AG09319 (cell line): ENCODE measurements at regions not wholly inside any gene's neighbourhood (a gene's known extent, or its start where the extent isn't known, plus 50 kb on each side); places are given as distances from the start of the nearest gene placed in this dataset.

ENCODE experiments used
- DNase-seq: peaks from one replicate; pipeline ENCODE4 v3.0.0-alpha.2; 2010; ENCODE audit warnings: low read depth; ENCODE audit errors: extremely low read depth
- TF ChIP-seq, protein P1 (sequence below): IDR thresholded peaks from 2 replicates; pipeline ENCODE4 v1.5.1; 2011; ENCODE audit warnings: low read depth, mild to moderate bottlenecking, inconsistent platforms, low read length, moderate library complexity

DNA sequence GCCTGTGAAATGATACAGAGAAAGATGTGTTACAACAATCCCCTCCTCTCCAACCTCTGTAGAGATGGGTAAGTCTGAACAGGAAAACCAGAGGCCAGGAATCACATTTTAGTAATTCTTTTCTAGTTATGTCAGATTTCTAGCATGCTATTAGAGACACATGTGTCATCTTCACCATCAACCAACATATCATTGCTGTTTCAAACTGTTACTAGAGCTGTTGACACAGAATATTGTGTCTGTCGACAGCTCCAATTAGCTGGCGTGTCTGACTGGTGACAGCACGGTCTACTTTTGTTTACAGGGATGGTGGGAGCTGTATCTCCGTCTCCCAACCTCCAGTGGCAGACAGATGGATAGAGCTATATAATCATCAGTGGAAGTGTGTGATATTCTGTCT is 393.2 kb downstream of the SOX2 start:
- no peak for DNase-seq
- TF ChIP-seq, protein P1, sequence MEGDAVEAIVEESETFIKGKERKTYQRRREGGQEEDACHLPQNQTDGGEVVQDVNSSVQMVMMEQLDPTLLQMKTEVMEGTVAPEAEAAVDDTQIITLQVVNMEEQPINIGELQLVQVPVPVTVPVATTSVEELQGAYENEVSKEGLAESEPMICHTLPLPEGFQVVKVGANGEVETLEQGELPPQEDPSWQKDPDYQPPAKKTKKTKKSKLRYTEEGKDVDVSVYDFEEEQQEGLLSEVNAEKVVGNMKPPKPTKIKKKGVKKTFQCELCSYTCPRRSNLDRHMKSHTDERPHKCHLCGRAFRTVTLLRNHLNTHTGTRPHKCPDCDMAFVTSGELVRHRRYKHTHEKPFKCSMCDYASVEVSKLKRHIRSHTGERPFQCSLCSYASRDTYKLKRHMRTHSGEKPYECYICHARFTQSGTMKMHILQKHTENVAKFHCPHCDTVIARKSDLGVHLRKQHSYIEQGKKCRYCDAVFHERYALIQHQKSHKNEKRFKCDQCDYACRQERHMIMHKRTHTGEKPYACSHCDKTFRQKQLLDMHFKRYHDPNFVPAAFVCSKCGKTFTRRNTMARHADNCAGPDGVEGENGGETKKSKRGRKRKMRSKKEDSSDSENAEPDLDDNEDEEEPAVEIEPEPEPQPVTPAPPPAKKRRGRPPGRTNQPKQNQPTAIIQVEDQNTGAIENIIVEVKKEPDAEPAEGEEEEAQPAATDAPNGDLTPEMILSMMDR, result no peak

DNA sequence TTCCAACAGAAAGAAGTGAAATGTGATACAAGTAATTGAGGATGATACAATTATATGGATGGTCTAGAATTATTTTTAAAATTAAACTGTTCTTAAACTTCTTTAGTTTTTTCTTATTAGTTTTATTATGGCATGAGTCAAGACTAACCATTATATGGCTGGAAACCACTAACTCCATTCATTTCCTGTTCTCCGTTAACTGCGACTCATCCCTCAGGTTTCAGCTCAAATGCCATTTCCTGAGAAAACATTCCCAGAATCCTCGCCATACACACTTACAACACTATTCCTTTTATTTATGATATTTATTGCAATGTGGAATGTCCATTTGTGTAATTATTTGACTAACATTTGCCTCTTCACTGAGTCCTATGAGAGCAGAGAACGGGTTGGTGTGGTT is 394.1 kb downstream of the SOX2 start:
- no peak for DNase-seq
- TF ChIP-seq, protein P1, result no peak

DNA sequence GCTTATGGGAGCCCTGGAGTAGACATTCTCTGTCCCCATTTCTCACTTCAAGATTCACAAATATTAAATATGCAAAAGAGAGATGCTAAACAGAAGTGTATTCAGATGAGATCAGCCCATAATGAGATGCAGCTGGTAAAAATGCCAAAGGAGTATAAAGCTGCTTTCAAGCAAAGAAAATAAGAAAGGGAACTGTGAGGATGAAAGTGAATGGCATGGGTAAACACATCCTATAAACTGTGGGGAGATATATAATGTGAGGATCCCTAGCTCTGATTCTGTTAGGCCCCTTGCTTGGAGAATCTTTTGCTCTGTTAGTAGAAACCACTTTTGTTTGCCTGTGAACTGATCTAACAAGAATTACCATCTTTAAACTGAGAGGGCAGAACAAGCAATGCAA is 396.6 kb downstream of the SOX2 start:
- no peak for DNase-seq
- TF ChIP-seq, protein P1, result no peak

DNA sequence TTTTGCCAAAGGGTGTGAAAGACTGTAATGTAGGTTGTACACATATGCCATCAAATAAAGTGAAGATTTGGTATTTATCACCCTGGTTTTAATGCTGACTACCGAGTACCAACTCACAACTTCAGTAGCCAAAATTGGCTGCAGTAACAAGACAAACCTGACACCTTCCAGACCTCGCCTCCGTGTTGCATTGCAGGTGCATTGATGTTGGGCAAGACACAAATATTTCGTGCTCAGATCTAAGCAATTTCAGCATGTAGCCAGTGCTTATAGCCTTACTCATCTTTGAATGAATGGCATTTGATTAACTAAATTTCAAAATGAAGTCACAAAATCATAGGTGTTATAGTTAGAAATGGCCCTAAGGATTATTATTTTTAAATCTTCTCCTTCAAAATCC is 400.2 kb downstream of the SOX2 start:
- TF ChIP-seq, protein P1, result no peak
- DNase-seq, result no peak

DNA sequence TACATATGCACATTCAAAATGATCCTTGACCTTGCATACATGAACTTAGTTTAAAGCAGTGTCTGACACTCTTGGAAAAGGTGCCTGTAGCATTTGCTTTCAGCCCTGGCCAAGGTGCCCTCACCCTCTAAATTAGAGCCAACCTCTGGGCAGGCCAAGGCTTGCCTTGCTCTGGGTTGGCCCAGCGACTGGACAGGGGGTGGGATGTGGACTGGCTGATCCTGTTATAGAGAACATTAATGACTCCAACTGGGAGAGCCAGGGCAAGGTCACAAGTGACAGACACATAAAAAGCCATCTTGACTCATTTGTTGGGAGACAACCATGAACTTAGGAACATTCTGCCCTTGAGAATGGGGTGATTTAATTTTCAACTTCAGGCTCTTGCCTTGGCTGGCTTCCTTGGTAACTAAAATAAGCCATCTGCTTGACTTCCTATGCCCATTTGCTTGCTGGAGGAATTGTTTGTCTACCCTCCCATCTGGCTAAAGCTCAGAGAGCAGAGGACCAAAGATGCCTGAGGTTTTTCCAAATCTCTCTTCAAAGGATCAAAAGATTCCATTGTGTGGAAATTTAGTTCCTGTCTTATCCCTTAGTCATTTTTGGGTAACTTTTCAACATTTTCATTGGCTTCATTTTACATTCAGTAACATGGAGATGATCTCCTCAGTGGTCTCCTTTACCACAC is 403.7 kb downstream of the SOX2 start:
- TF ChIP-seq, protein P1, result no peak
- no peak for DNase-seq

DNA sequence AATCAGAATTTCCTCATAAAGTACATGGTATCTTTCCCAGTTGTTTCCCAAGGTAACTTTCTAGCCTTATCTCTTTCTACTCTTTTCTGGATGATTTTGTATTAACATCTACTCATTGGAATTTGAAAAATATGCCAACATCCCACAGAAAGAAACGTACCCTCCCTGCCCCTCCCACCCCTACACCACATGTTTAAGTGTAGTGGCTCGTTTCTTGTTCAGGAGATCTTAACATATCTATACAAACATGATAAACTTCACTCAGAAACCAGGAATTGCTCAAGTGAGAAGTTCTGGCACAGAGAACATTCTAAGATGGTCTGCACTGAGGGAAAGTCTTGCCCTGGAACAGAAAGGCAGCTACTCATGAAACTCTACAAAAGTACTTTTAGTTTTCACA is 404.7 kb downstream of the SOX2 start:
- TF ChIP-seq, protein P1, result no peak
- no peak for DNase-seq

DNA sequence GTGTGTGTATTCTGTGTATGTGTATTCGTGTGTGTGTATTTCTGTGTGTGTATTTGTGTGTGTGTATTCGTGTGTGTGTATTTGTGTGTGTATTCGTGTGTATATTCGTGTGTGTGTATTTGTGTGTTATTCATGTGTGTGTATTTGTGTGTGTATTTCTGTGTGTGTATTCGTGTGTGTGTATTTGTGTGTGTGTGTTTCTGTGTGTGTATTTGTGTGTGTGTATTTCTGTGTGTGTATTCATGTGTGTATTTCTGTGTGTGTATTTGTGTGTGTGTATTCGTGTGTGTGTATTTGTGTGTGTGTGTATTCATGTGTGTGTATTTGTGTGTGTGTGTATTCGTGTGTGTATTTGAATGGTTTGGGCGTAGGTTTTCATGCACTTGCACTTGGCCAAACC is 405.4 kb downstream of the SOX2 start:
- no peak for DNase-seq
- TF ChIP-seq, protein P1, result no peak
